GM12892 (cell line): ENCODE measurements at regions not wholly inside any gene's neighbourhood (a gene's known extent, or its start where the extent isn't known, plus 50 kb on each side); places are given as distances from the start of the nearest gene placed in this dataset.
A peak's percentile ranks its signal among the peaks of the same experiment; 100 is the strongest.

Experiments used
- DNase-seq: peaks from one replicate; pipeline ENCODE4 v3.0.0; 2011; ENCODE audit not compliant: insufficient read length
- FAIRE-seq: peaks from 2 replicates; lab custom pipeline; 2011; peaks lifted over from hg19 to GRCh38; lab: Jason Lieb, UNC
- POLR2A ChIP-seq: IDR thresholded peaks from 2 replicates; pipeline ENCODE4 v1.6.1; 2011; ENCODE audit warnings: low read depth, low read length, control low read depth
- POLR2AphosphoS5 ChIP-seq: IDR thresholded peaks from 2 replicates; pipeline ENCODE4 v1.6.1; 2011; ENCODE audit warnings: low read depth, low read length, control low read depth
- TAF1 ChIP-seq: IDR thresholded peaks from 2 replicates; pipeline ENCODE4 v1.6.1; 2011; ENCODE audit warnings: low read depth, mild to moderate bottlenecking, control low read depth, low read length, borderline replicate concordance

GRCh38 chr6:140601021-140601808 is 1226.8 kb upstream of the CITED2 start:
- DNase-seq = no peak
- no peak for FAIRE-seq
- TF ChIP-seq POLR2AphosphoS5 = no peak
- TF ChIP-seq TAF1 = no peak
- TF ChIP-seq POLR2A = no peak

- no peak for TF ChIP-seq POLR2A
- no peak for TF ChIP-seq POLR2AphosphoS5
- no peak for TF ChIP-seq TAF1
- FAIRE-seq (no peak), DNase-seq (no peak)
These were observed 1225.5 kb upstream of the CITED2 start for GRCh38 chr6:140599916-140600315.

- DNase-seq (no peak), FAIRE-seq (peak; percentile 62)
- no peak for TF ChIP-seq TAF1
- no peak for TF ChIP-seq POLR2A
- no peak for TF ChIP-seq POLR2AphosphoS5
These were observed 1222.7 kb upstream of the CITED2 start for GRCh38 chr6:140597181-140597580.

- no peak for TF ChIP-seq POLR2AphosphoS5
- no peak for TF ChIP-seq POLR2A
- no peak for TF ChIP-seq TAF1
- DNase-seq = no peak
- no peak for FAIRE-seq
These were observed 1220.3 kb upstream of the CITED2 start for GRCh38 chr6:140594806-140595128.

- FAIRE-seq (no peak), DNase-seq (no peak)
- TF ChIP-seq TAF1 = no peak
- no peak for TF ChIP-seq POLR2AphosphoS5
- no peak for TF ChIP-seq POLR2A
These were observed 1218.4 kb upstream of the CITED2 start for GRCh38 chr6:140592877-140593276.

GRCh38 chr6:140590641-140591040 is 1216.2 kb upstream of the CITED2 start:
- TF ChIP-seq POLR2AphosphoS5 (no peak), POLR2A (no peak), TAF1 (no peak)
- FAIRE-seq = no peak
- no peak for DNase-seq

- peak; percentile 68 for FAIRE-seq
- no peak for TF ChIP-seq POLR2AphosphoS5
- TF ChIP-seq TAF1 = no peak
- no peak for TF ChIP-seq POLR2A
- no peak for DNase-seq
These were observed 1212.1 kb upstream of the CITED2 start for GRCh38 chr6:140586426-140587061.

- FAIRE-seq (no peak), DNase-seq (no peak)
- no peak for TF ChIP-seq POLR2A
- TF ChIP-seq TAF1 = no peak
- no peak for TF ChIP-seq POLR2AphosphoS5
These were observed 1207.2 kb upstream of the CITED2 start for GRCh38 chr6:140581601-140582000.

- TF ChIP-seq POLR2AphosphoS5 (no peak), POLR2A (no peak), TAF1 (no peak)
- DNase-seq = no peak
- FAIRE-seq = no peak
These were observed 1205.5 kb upstream of the CITED2 start for GRCh38 chr6:140579918-140580317.

GRCh38 chr6:140576004-140576555 is 1201.6 kb upstream of the CITED2 start:
- TF ChIP-seq POLR2A (no peak), TAF1 (no peak), POLR2AphosphoS5 (no peak)
- DNase-seq (no peak), FAIRE-seq (peak; percentile 38)

- no peak for TF ChIP-seq TAF1
- TF ChIP-seq POLR2AphosphoS5 = no peak
- TF ChIP-seq POLR2A = no peak
- DNase-seq = no peak
- FAIRE-seq = peak; percentile 38
These were observed 1198.4 kb upstream of the CITED2 start for GRCh38 chr6:140572867-140573266.

- FAIRE-seq = peak; percentile 67
- DNase-seq = no peak
- no peak for TF ChIP-seq POLR2A
- TF ChIP-seq POLR2AphosphoS5 = no peak
- TF ChIP-seq TAF1 = no peak
These were observed 1197.7 kb upstream of the CITED2 start for GRCh38 chr6:140572129-140572528.
